SK-N-SH treated with all-trans-retinoic acid at 6 μM for 48 hours (cell line): ENCODE measurements at regions not wholly inside any gene's neighbourhood (a gene's known extent, or its start where the extent isn't known, plus 50 kb on each side); places are given as distances from the start of the nearest gene placed in this dataset.

Experiments
- CSDC2 ChIP-seq: fragments of 250-450 bp; sonication (Bioruptor Pico); IDR thresholded peaks from 2 replicates; pipeline ENCODE4 v1.5.0; 2020; ENCODE audit warnings: mild to moderate bottlenecking, moderate library complexity
- POU6F1 ChIP-seq: fragments of 250-450 bp; sonication (Bioruptor Pico); IDR thresholded peaks from 2 replicates; pipeline ENCODE4 v1.8.0; 2021; ENCODE audit warnings: low read depth, mild to moderate bottlenecking, moderate library complexity, borderline replicate concordance
- TOX ChIP-seq: fragments of 250-450 bp; sonication (Bioruptor Pico); IDR thresholded peaks from 2 replicates; pipeline ENCODE4 v1.8.0; 2021; ENCODE audit warnings: mild to moderate bottlenecking, moderate library complexity, borderline replicate concordance
- ZC3H10 ChIP-seq: fragments of 250-450 bp; sonication (Bioruptor Pico); IDR thresholded peaks from 2 replicates; pipeline ENCODE4 v1.5.1; 2021; ENCODE audit warnings: mild to moderate bottlenecking, moderate library complexity
- ZFP30 ChIP-seq: fragments of 450-650 bp; formaldehyde crosslinking; IDR thresholded peaks from 2 replicates; pipeline ENCODE4 v1.5.0; 2022; ENCODE audit warnings: mild to moderate bottlenecking, moderate library complexity
- ZNF8 ChIP-seq: fragments of 450-650 bp; formaldehyde crosslinking; IDR thresholded peaks from 2 replicates; pipeline ENCODE4 v1.5.0; 2020; ENCODE audit warnings: mild to moderate bottlenecking, moderate library complexity

- no peak for TF ChIP-seq ZFP30 (CRISPR knock-in tag)
- TF ChIP-seq CSDC2 (CRISPR knock-in tag): no peak
- TF ChIP-seq POU6F1 (CRISPR knock-in tag): no peak
- TF ChIP-seq TOX (CRISPR knock-in tag): no peak
- TF ChIP-seq ZC3H10 (CRISPR knock-in tag): no peak
- no peak for TF ChIP-seq ZNF8 (CRISPR knock-in tag)
These were observed 1210.8 kb downstream of the GALC start for GRCh38 chr14:86782092-86782580.
